ENCODE measurements at regions not wholly inside any gene's neighbourhood (a gene's known extent, or its start where the extent isn't known, plus 50 kb on each side); places are given as distances from the start of the nearest gene placed in this dataset.

GRCh38 chr5:145210020-145210419, 625.1 kb downstream of the PRELID2 start:
- Histone ChIP-seq H3K27ac (no peak overlapping the region), H3K4me3 (no peak overlapping the region), H3K27me3 (no peaks in the 10 kb centered on the region), H3K4me1 (replicated peaks in 1 of 2) (no peaks in the 10 kb centered on the region), H3K9me3 (replicated peaks in 1 of 3) (no peaks in the 10 kb centered on the region), H3K36me3 (replicated peaks in 1 of 2) (no peaks in the 10 kb centered on the region)
- TF ChIP-seq POLR2A (IDR thresholded peaks at IDR 0.05) (no peak), CTCF (IDR thresholded peaks at IDR 0.05) (no peak)
- intact Hi-C loops (cut with DNase I), result no loop called here
- 84 to 89% (median 89%) methylated on average over 3 of the region's 3 CpGs; no CpG with 5 or more reads in 1 of the 4 donors for WGBS, 4 donors
- DNase-seq, result no peak

- DNase-seq, result no peak
- no peaks in the 10 kb centered on the region for H3K9me3 ChIP-seq (replicated peaks in 1 of 3)
- H3K4me1 ChIP-seq (replicated peaks in 1 of 2), result no peaks in the 10 kb centered on the region
- intact Hi-C loops (cut with DNase I), result no loop called here
- TF ChIP-seq POLR2A (IDR thresholded peaks at IDR 0.05) (no peak), CTCF (IDR thresholded peaks at IDR 0.05) (no peak)
- no peak overlapping the region for H3K27ac ChIP-seq
- H3K36me3 ChIP-seq (replicated peaks in 1 of 2), result no peaks in the 10 kb centered on the region
- WGBS, 4 donors, result 60 to 70% (median 63%) methylated on average over 4 of the region's 4 CpGs
- no peak overlapping the region for H3K4me3 ChIP-seq
- H3K27me3 ChIP-seq, result no peaks in the 10 kb centered on the region
Measured at GRCh38 chr5:145205546-145205945, 629.6 kb downstream of the PRELID2 start.

GRCh38 chr5:145204743-145205142, 630.4 kb downstream of the PRELID2 start:
- WGBS, 4 donors, result 40 to 65% (median 52%) methylated on average over 2 of the region's 2 CpGs
- TF ChIP-seq CTCF (IDR thresholded peaks at IDR 0.05) (no peak), POLR2A (IDR thresholded peaks at IDR 0.05) (no peak)
- H3K4me3 ChIP-seq, result no peak overlapping the region
- no peak overlapping the region for H3K27ac ChIP-seq
- no peaks in the 10 kb centered on the region for H3K4me1 ChIP-seq (replicated peaks in 1 of 2)
- H3K9me3 ChIP-seq (replicated peaks in 1 of 3), result no peaks in the 10 kb centered on the region
- intact Hi-C loops (cut with DNase I), result no loop called here
- no peaks in the 10 kb centered on the region for H3K36me3 ChIP-seq (replicated peaks in 1 of 2)
- no peak for DNase-seq
- no peaks in the 10 kb centered on the region for H3K27me3 ChIP-seq

GRCh38 chr5:145203193-145203592, 631.9 kb downstream of the PRELID2 start:
- TF ChIP-seq POLR2A (IDR thresholded peaks at IDR 0.05) (no peak), CTCF (IDR thresholded peaks at IDR 0.05) (no peak)

More at GRCh38 chr5:145203193-145203592, 631.9 kb downstream of the PRELID2 start:
- H3K4me1 ChIP-seq (replicated peaks in 1 of 2), result no peaks in the 10 kb centered on the region
- H3K27me3 ChIP-seq, result no peaks in the 10 kb centered on the region
- no peak for DNase-seq
- no peaks in the 10 kb centered on the region for H3K9me3 ChIP-seq (replicated peaks in 1 of 3)
- 40 to 87% (median 65%) methylated on average over 2 of the region's 2 CpGs for WGBS, 4 donors
- H3K27ac ChIP-seq, result no peak overlapping the region
- H3K4me3 ChIP-seq, result no peak overlapping the region
- intact Hi-C loops (cut with DNase I), result no loop called here
- no peaks in the 10 kb centered on the region for H3K36me3 ChIP-seq (replicated peaks in 1 of 2)
